H1 (cell line): ENCODE measurements at regions not wholly inside any gene's neighbourhood (a gene's known extent, or its start where the extent isn't known, plus 50 kb on each side); places are given as distances from the start of the nearest gene placed in this dataset.

Experiments used
- EZH2 ChIP-seq: fragments of 200-600 bp; sonication (generic); IDR thresholded peaks from 2 replicates; pipeline ENCODE4 v1.7.1; 2012; ENCODE audit warnings: low read depth, mild to moderate bottlenecking, moderate library complexity, low read length, inconsistent platforms; ENCODE audit not compliant: severe bottlenecking
- KDM1A ChIP-seq: fragments of 200-600, 300-600 bp; sonication (generic); IDR thresholded peaks from 2 replicates; pipeline ENCODE4 v1.7.1; 2016; ENCODE audit warnings: mild to moderate bottlenecking, low read length, borderline replicate concordance
- RBBP5 ChIP-seq: IDR thresholded peaks from 2 replicates; pipeline ENCODE4 v1.7.1; 2012; ENCODE audit warnings: low read depth, mild to moderate bottlenecking, inconsistent platforms, low read length, moderate library complexity, borderline replicate concordance
- SIX5 ChIP-seq: IDR thresholded peaks from 2 replicates; pipeline ENCODE4 v1.6.1; 2011; ENCODE audit warnings: mild to moderate bottlenecking, low read depth, low read length
- TF ChIP-seq, protein P1 (sequence below): fragments of 300-600 bp; sonication (generic); IDR thresholded peaks from 2 replicates; pipeline ENCODE4 v1.7.1; 2012; ENCODE audit warnings: low read length, moderate library complexity, mild to moderate bottlenecking, inconsistent platforms; ENCODE audit not compliant: insufficient replicate concordance
- TF ChIP-seq, protein P2 (sequence below): IDR thresholded peaks from 2 replicates; pipeline ENCODE4 v1.6.1; 2011; ENCODE audit warnings: low read depth, mild to moderate bottlenecking, low read length; ENCODE audit not compliant: insufficient read depth

DNA sequence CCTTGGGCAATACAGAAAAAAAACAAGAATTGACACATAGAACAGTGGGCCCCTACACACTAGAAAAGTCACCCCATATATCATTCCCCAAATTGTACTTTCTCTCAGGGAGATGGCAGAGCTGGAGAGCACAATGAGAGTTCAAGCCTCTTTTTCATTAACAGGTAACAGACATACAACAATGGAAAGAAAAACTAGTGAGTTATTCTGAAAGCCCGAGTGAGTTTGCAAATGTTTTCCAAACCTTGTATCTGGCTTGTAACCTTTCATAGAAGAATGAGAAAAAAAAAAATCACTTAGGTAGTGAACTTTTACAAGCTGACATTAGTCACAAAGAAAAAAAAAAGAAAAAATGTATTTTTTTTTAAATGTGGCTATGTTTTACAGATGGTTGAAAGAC, 349.6 kb downstream of the RPS4Y2 start (continued):
- TF ChIP-seq, protein P1, sequence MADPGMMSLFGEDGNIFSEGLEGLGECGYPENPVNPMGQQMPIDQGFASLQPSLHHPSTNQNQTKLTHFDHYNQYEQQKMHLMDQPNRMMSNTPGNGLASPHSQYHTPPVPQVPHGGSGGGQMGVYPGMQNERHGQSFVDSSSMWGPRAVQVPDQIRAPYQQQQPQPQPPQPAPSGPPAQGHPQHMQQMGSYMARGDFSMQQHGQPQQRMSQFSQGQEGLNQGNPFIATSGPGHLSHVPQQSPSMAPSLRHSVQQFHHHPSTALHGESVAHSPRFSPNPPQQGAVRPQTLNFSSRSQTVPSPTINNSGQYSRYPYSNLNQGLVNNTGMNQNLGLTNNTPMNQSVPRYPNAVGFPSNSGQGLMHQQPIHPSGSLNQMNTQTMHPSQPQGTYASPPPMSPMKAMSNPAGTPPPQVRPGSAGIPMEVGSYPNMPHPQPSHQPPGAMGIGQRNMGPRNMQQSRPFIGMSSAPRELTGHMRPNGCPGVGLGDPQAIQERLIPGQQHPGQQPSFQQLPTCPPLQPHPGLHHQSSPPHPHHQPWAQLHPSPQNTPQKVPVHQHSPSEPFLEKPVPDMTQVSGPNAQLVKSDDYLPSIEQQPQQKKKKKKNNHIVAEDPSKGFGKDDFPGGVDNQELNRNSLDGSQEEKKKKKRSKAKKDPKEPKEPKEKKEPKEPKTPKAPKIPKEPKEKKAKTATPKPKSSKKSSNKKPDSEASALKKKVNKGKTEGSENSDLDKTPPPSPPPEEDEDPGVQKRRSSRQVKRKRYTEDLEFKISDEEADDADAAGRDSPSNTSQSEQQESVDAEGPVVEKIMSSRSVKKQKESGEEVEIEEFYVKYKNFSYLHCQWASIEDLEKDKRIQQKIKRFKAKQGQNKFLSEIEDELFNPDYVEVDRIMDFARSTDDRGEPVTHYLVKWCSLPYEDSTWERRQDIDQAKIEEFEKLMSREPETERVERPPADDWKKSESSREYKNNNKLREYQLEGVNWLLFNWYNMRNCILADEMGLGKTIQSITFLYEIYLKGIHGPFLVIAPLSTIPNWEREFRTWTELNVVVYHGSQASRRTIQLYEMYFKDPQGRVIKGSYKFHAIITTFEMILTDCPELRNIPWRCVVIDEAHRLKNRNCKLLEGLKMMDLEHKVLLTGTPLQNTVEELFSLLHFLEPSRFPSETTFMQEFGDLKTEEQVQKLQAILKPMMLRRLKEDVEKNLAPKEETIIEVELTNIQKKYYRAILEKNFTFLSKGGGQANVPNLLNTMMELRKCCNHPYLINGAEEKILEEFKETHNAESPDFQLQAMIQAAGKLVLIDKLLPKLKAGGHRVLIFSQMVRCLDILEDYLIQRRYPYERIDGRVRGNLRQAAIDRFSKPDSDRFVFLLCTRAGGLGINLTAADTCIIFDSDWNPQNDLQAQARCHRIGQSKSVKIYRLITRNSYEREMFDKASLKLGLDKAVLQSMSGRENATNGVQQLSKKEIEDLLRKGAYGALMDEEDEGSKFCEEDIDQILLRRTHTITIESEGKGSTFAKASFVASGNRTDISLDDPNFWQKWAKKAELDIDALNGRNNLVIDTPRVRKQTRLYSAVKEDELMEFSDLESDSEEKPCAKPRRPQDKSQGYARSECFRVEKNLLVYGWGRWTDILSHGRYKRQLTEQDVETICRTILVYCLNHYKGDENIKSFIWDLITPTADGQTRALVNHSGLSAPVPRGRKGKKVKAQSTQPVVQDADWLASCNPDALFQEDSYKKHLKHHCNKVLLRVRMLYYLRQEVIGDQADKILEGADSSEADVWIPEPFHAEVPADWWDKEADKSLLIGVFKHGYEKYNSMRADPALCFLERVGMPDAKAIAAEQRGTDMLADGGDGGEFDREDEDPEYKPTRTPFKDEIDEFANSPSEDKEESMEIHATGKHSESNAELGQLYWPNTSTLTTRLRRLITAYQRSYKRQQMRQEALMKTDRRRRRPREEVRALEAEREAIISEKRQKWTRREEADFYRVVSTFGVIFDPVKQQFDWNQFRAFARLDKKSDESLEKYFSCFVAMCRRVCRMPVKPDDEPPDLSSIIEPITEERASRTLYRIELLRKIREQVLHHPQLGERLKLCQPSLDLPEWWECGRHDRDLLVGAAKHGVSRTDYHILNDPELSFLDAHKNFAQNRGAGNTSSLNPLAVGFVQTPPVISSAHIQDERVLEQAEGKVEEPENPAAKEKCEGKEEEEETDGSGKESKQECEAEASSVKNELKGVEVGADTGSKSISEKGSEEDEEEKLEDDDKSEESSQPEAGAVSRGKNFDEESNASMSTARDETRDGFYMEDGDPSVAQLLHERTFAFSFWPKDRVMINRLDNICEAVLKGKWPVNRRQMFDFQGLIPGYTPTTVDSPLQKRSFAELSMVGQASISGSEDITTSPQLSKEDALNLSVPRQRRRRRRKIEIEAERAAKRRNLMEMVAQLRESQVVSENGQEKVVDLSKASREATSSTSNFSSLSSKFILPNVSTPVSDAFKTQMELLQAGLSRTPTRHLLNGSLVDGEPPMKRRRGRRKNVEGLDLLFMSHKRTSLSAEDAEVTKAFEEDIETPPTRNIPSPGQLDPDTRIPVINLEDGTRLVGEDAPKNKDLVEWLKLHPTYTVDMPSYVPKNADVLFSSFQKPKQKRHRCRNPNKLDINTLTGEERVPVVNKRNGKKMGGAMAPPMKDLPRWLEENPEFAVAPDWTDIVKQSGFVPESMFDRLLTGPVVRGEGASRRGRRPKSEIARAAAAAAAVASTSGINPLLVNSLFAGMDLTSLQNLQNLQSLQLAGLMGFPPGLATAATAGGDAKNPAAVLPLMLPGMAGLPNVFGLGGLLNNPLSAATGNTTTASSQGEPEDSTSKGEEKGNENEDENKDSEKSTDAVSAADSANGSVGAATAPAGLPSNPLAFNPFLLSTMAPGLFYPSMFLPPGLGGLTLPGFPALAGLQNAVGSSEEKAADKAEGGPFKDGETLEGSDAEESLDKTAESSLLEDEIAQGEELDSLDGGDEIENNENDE = no peak
- TF ChIP-seq SIX5 (no peak), KDM1A (no peak), RBBP5 (no peak), EZH2 (no peak)
- TF ChIP-seq, protein P2, sequence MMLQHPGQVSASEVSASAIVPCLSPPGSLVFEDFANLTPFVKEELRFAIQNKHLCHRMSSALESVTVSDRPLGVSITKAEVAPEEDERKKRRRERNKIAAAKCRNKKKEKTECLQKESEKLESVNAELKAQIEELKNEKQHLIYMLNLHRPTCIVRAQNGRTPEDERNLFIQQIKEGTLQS = no peak
- TF ChIP-seq, all 59 proteins: peak for 0
